GM18511 (cell line): ENCODE measurements at regions not wholly inside any gene's neighbourhood (a gene's known extent, or its start where the extent isn't known, plus 50 kb on each side); places are given as distances from the start of the nearest gene placed in this dataset.
"Not testable (repeated sequence)": the region's sequence is repeated elsewhere in the genome, so short reads cannot be mapped to it uniquely, and the experiment has no call there.

Experiments used
- ATAC-seq: cut with Tn5 transposase; IDR thresholded peaks from one replicate; pipeline ENCODE4 v1.9.1; 2021; ENCODE audit warnings: mild to moderate bottlenecking, moderate library complexity; ENCODE audit not compliant: unreplicated experiment

- ATAC-seq = not testable (repeated sequence)
Measured at GRCh38 chr20:47846651-47847050, 61.4 kb upstream of the SULF2 start.

- not testable (repeated sequence) for ATAC-seq
Measured at GRCh38 chr20:47845382-47845977, 60.2 kb upstream of the SULF2 start.

GRCh38 chr20:47844568-47844906 lies 59.3 kb upstream of the SULF2 start:
- not testable (repeated sequence) for ATAC-seq

- no peak for ATAC-seq
Measured at GRCh38 chr20:47843886-47844567, 58.7 kb upstream of the SULF2 start.

GRCh38 chr20:47842950-47843349 lies 57.7 kb upstream of the SULF2 start:
- ATAC-seq = not testable (repeated sequence)

GRCh38 chr20:47842004-47842403 lies 56.7 kb upstream of the SULF2 start:
- ATAC-seq = not testable (repeated sequence)

- ATAC-seq = not testable (repeated sequence)
Measured at GRCh38 chr20:47836256-47836817, 51.1 kb upstream of the SULF2 start.
